ENCODE measurements at regions not wholly inside any gene's neighbourhood (a gene's known extent, or its start where the extent isn't known, plus 50 kb on each side); places are given as distances from the start of the nearest gene placed in this dataset.
A peak's percentile ranks its signal among the peaks of the same experiment; 100 is the strongest.

DNA sequence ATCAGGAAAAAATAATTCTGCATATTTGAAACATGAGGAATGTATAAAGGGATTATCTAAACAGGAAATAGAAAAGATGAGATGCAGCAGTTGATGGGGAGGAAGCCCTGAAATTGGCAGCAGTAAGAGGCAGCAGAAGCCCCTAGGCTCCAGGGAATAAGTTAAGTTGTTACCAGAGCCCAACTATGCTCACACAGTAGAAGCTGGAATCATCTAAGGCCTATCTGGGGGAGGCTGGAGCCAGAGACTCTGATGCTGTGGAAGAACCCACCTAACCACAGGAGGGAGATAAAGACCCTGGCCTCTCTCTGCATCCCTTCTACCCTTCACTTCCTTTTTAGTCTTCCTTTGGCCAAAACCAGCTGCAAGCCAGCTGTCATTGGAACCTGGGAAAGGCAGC lies 519.7 kb downstream of the DIPK2A start:
- peak; percentile 82 for ATAC-seq

More for the DNA sequence above, 519.7 kb downstream of the DIPK2A start:
- Mint-ChIP-seq H3K27ac (no peak overlapping the region), H3K4me3 (no peak overlapping the region), H3K36me3 (ENCODE audit: low read depth) (no peaks in the 10 kb centered on the region), H3K4me1 (peaks cover 11% of the 10 kb centered on the region), H3K27me3 (ENCODE audit: insufficient read depth, low read depth, poor library complexity) (no peaks in the 10 kb centered on the region), H3K9me3 (no peaks in the 10 kb centered on the region)
- no peaks in the 10 kb centered on the region for H4K20me1 ChIP-seq (replicated peaks; ENCODE audit: insufficient read depth)
- H3K27me3 ChIP-seq (ENCODE audit: insufficient read depth): no peaks in the 10 kb centered on the region
- no peaks in the 10 kb centered on the region for H3K36me3 ChIP-seq (ENCODE audit: insufficient read depth)
- no peaks in the 10 kb centered on the region for H3K79me2 ChIP-seq (replicated peaks; ENCODE audit: insufficient read depth)
- H2AFZ ChIP-seq: peak overlapping the region; percentile 15; the same call in 1 of the 2 replicates
- no peak overlapping the region for H3K4me2 ChIP-seq
- no peaks in the 10 kb centered on the region for H3K9me2 ChIP-seq (ENCODE audit: insufficient read depth)
- H3K4me1 ChIP-seq (ENCODE audit: insufficient read depth): no peaks in the 10 kb centered on the region
- peak; percentile 48 for DNase-seq (ENCODE audit: low spot score)
- no peak overlapping the region for H3K4me3 ChIP-seq
- no peak overlapping the region for H3K27ac ChIP-seq (ENCODE audit: low read depth)
- TF ChIP-seq ETS1 (IDR thresholded peaks at IDR 0.05): no peak
- no peak for TF ChIP-seq CREB1 (CRISPR knock-in tag; IDR thresholded peaks at IDR 0.05; ENCODE audit: low read depth)
- no peak for TF ChIP-seq NANOG (IDR thresholded peaks at IDR 0.05; ENCODE audit: borderline replicate concordance)
- peak; percentile 28 to 58 for TF ChIP-seq CTCF (conservative IDR thresholded peaks at IDR 0.05; ENCODE audit: low read depth in 2 of 2)
- TF ChIP-seq JUNB (IDR thresholded peaks at IDR 0.05; ENCODE audit: unreplicated experiment): no peak
- no peak for TF ChIP-seq EZH2 (IDR thresholded peaks at IDR 0.05; ENCODE audit: low read depth, unreplicated experiment)
- TF ChIP-seq REST (IDR thresholded peaks at IDR 0.05; ENCODE audit: unreplicated experiment): no peak
- TF ChIP-seq ZNF114 (CRISPR knock-in tag; IDR thresholded peaks at IDR 0.05): no peak
- no peaks in the 10 kb centered on the region for H3F3A ChIP-seq (replicated peaks; ENCODE audit: low read depth)
